Gastroesophageal sphincter (tissue), 3 donors: ENCODE measurements at regions not wholly inside any gene's neighbourhood (a gene's known extent, or its start where the extent isn't known, plus 50 kb on each side); places are given as distances from the start of the nearest gene placed in this dataset.

Experiments used
- CTCF ChIP-seq, 4 experiments: fragments of 200-600 bp in 2 of 4; fragments of 450-650 bp in 2 of 4; sonication (generic) in 1 of 4; IDR thresholded peaks; one replicate each; pipeline ENCODE4 v1.5.1; 2017 to 2019; ENCODE audit warnings: antibody characterized with exemption in 4 of 4, mild to moderate bottlenecking in 2 of 4, moderate library complexity in 2 of 4
- POLR2A ChIP-seq, 2 donors: fragments of 450-650 bp; IDR thresholded peaks; one replicate each; pipeline ENCODE4 v1.6.1; 2017; ENCODE audit warnings: antibody characterized with exemption in 2 of 2, mild to moderate bottlenecking in 2 of 2, moderate library complexity in 1 of 2

DNA sequence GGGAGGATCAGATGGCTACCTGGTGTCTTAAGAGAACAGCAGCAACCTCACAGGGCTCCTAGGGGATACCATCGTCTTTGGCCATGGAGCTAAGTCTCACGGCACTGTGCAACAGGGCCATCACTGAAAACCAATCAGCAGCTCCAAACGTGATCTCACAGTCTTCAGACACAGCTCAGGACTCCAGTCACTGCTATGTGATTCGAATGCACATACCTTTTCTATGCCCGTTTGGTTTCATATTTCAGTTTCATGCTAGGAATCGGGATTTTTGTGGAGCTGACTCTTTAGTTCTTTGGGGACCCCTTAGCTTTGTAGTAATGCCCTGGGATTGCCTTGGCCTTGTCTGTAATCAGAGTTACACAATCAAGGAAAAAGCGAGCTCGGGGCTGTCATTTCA lies 162.8 kb upstream of the CDH11 start:
- no peak for TF ChIP-seq CTCF (IDR thresholded peaks at IDR 0.05)
- TF ChIP-seq POLR2A (IDR thresholded peaks at IDR 0.05): no peak
